GM21381 (cell line): ENCODE measurements at regions not wholly inside any gene's neighbourhood (a gene's known extent, or its start where the extent isn't known, plus 50 kb on each side); places are given as distances from the start of the nearest gene placed in this dataset.

ENCODE experiments used
- ATAC-seq: cut with Tn5 transposase; IDR thresholded peaks from one replicate; pipeline ENCODE4 v1.9.1; 2021; ENCODE audit warnings: mild to moderate bottlenecking, moderate library complexity; ENCODE audit not compliant: unreplicated experiment

GRCh38 chr10:3549118-3549517 is 235.9 kb downstream of the KLF6 start:
- ATAC-seq: no peak

DNA sequence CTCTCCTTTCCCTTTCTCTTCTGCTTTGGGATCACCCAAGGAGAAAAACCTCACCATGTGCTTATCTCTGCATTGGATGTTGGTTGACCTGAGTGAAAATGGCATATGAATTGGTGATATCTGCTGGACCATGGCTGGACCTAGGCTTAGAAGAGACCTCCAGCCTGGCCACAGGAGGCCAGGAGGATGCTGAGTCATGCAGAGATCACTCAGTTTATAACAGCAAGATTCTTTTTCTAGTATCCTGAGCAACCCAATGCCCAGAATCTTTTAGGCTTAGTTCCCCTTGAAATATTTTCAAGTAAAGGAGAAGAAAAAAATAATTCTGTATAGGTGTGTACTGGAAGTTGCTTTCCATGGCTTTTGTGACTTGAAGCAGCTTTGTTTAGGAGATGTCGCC is 236.3 kb downstream of the KLF6 start:
- no peak for ATAC-seq

DNA sequence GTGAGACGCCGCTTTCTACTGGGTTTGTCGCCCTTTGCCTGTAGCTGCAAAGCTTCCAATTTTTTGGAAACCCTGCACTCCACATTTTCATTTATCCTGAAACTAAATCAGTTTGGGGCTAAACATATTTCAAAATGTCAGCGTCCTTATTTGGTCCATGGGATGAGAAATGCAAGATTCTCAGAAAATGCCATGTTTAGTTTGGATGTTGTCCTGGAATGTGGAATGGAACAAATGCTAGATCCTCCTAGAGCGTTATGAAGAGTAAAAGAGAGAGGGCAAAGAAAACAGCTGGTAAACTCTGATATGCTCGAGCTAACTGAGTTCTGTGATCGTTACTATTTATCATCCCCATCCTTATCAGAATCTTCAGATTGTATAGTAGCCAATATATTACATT is 236.9 kb downstream of the KLF6 start:
- no peak for ATAC-seq

DNA sequence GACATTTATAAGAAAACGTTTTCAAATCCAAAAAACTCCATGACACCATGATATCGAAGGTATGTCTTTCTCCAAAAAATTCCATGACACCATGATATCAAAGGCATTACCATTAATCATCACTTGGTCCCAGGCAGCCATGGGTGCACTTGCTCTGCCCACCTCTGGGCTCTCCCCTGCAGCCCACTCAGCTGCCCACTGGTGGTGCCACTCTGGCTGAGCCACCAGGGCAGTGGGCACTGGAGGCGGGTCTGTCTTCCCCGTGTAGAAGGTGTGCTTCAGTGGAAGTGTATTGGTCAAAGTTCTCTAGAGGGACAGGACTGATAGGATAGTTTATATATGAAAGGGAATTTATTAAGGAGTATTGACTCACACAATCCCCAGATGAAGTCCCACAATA is 240.4 kb downstream of the KLF6 start:
- no peak for ATAC-seq

DNA sequence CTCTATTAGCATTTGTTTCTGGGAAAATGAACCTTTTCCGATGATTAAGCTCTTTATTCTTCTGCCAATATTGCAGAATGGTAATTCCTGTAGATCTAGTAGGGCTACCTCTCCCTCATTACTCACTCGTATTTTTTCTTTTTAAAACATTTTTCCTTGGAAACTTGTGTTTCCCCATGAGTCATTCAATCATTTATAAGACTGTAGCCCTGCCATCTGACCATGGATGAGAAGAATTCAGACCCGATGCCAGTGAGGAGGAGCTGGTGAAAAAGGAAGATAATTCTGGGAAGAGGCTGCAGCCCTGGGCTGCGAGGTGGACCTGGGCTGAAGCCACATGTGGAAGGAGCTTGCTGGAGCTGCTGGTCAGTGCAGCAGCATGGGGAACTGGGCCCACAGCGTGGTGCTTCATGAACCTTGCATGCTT is 242.8 kb downstream of the KLF6 start:
- ATAC-seq: no peak

GRCh38 chr10:3539696-3540383 is 245.2 kb downstream of the KLF6 start:
- ATAC-seq: no peak

GRCh38 chr10:3538656-3539531 is 246.1 kb downstream of the KLF6 start:
- no peak for ATAC-seq

- no peak for ATAC-seq
Observed at GRCh38 chr10:3538291-3538655, 246.7 kb downstream of the KLF6 start.

- no peak for ATAC-seq
Observed at GRCh38 chr10:3537518-3537917, 247.5 kb downstream of the KLF6 start.

GRCh38 chr10:3535001-3535400 is 250.0 kb downstream of the KLF6 start:
- ATAC-seq: no peak

DNA sequence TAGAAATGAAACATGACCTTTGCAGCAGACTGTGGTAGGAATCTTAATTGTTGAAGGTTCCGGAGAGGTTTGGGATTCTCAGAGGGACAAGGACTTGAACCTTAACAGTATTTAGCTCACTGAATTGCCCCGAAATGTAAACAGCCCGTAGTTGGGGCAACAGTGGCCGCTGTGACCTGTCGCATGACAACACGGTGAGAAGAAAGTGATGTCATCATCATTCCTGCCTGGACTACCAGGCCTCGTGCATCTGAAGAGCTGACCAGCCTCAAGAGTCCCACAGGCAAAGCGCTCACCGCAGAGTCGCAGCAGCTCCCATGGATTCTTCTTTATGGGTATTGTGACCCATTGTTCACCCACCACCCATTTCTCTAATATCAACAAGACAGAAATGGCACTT is 250.6 kb downstream of the KLF6 start:
- no peak for ATAC-seq

GRCh38 chr10:3533296-3533695 is 251.7 kb downstream of the KLF6 start:
- ATAC-seq: no peak

GRCh38 chr10:3532644-3533043 is 252.4 kb downstream of the KLF6 start:
- ATAC-seq: no peak

DNA sequence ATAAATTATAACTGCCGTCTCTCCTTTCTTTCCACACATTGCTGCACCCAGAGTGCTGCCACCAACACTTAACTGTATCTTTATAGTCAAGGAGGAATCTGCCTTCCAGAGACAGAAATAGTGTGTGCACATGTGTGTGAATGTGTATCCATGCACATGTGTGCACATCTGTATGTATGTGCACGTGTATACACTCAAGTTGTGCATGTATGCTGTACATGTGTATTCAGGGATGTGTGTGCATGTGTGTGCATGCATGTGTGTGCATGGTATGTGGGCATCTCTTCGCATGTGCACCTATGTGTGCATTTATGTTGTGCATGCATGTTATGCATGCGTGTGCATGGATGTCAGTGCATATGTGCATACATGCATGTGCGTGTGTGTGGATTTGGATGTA is 253.3 kb downstream of the KLF6 start:
- ATAC-seq: no peak

GRCh38 chr10:3530783-3531645 is 254.0 kb downstream of the KLF6 start:
- no peak for ATAC-seq

GRCh38 chr10:3530346-3530745 is 254.7 kb downstream of the KLF6 start:
- ATAC-seq: no peak

DNA sequence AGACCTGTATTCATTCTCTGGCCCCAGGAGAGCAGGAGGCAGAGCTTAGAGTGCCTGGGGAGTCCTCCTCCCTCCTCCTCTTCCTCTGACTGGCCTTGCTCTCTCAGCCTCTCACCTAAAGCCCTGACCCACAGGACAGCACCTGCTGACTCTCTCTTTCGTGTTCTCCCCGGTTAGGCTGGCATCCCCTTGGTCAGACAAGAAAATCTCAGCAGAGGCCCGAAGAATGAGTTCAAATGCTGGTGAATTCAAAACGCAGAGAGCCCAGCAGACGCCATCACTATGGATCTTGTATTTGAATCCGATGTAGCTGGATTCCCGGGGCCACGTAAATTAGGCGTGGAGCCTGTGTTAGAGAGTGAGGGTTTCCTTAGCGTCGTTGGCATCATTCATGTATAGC is 255.3 kb downstream of the KLF6 start:
- ATAC-seq: no peak

- ATAC-seq: no peak
Observed at GRCh38 chr10:3528823-3529403, 256.1 kb downstream of the KLF6 start.

DNA sequence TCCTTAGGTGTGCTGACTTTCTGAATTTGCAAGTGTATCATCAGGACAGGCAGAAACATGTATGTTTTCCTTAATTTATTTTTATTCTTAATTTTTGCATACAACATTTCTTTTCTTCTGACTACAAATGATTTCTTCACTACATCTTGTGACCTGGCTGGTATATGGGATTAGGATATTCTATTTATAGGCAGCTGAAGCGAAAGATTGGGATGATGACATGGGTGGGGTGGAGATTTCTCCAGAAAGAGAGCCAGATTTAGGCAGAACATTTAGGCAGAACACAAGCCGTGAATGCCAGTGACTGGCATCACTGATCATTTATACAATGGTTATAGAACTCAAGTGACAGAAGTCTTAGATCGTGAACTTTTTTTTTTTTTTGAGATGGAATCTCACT is 256.7 kb downstream of the KLF6 start:
- no peak for ATAC-seq

DNA sequence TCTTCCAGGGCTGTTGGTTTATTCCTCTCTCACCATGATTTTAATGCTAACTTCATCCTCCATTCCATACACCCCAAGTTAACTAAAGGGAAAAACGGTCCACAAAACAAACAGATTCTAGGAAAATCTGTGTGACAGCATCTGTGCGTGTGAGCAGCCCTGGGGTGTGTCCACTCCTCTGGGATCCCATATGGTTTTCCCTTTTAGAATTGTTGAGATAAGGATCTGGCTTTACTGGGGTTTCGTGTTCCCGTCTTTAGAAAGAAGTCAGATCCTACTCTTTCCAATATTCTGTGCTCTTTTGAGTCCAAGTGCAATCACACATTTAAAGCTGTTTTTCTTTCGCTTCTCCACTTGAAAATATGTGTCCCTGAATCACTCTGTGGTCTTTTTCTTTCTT is 257.1 kb downstream of the KLF6 start:
- no peak for ATAC-seq
